HUES48 (cell line): ENCODE measurements at regions not wholly inside any gene's neighbourhood (a gene's known extent, or its start where the extent isn't known, plus 50 kb on each side); places are given as distances from the start of the nearest gene placed in this dataset.
"Not testable (repeated sequence)": the region's sequence is repeated elsewhere in the genome, so short reads cannot be mapped to it uniquely, and the experiment has no call there.

Experiments used
- H3K27ac ChIP-seq: one replicate; pipeline ENCODE4 v1.7.0; 2013; ENCODE audit warnings: low read depth, low read length, inconsistent platforms
- H3K27me3 ChIP-seq: 2 replicates; pipeline ENCODE4 v1.6.1; 2013; ENCODE audit warnings: mild to moderate bottlenecking, low read length; ENCODE audit not compliant: control insufficient read depth, insufficient read depth
- H3K36me3 ChIP-seq: 2 replicates; pipeline ENCODE4 v1.6.1; 2013; ENCODE audit warnings: low read length; ENCODE audit not compliant: control insufficient read depth, insufficient read depth
- H3K4me1 ChIP-seq: 2 replicates; pipeline ENCODE4 v1.6.1; 2013; ENCODE audit warnings: mild to moderate bottlenecking, low read length; ENCODE audit not compliant: control insufficient read depth, insufficient read depth
- H3K4me3 ChIP-seq: 2 replicates; pipeline ENCODE4 v1.5.1; 2013; ENCODE audit warnings: mild to moderate bottlenecking, low read depth, low read length
- H3K9ac ChIP-seq: 2 replicates; pipeline ENCODE4 v1.6.1; 2013; ENCODE audit warnings: mild to moderate bottlenecking, low read depth, low read length, moderate library complexity
- H3K9me3 ChIP-seq: 2 replicates; pipeline ENCODE4 v1.6.1; 2013; ENCODE audit warnings: low read length; ENCODE audit not compliant: control insufficient read depth, insufficient read depth

DNA sequence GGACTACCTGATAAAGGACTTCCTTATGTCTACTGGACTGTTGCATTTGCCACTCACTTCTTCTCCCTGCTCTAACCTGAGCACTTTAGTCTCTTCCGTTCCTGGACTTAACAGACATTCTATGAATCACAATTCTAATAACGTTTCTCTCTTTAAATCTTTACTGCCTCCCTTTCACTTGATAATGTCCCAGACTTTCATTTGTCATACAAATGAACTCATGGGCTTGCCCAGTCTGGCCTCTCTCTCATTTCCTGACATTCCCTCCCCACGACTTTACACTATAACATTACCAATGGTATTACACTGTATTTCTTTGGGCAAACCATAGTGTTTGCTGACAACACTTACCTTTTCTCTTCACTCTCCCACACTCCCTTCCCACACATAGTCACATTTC, 540.7 kb upstream of the TMEFF2 start:
- Histone ChIP-seq H3K9ac (no peak overlapping the region), H3K27me3 (no peaks in the 10 kb centered on the region), H3K27ac (no peak overlapping the region), H3K36me3 (no peaks in the 10 kb centered on the region), H3K9me3 (no peaks in the 10 kb centered on the region), H3K4me1 (no peaks in the 10 kb centered on the region), H3K4me3 (no peak overlapping the region)

DNA sequence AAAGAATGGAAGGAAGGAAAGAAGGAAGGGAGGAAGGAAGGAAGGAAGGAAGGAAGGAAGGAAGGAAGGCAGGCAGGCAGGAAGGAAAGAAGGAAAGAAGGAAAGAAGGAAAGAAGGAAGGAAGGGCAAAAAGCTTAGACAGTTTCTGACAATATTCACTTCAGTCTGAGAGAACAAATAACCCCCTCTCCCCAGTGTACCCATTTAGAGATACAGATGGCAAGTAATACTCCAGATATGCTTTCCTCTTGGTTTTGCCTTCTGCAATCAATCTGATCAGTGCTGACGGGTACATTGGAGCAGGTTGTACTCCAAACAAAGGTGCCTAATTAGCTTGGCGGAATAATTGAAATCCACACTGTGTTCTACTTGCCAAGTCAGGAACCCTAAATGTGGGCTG, 534.6 kb upstream of the TMEFF2 start:
- Histone ChIP-seq H3K9ac (no peak overlapping the region), H3K4me1 (no peaks in the 10 kb centered on the region), H3K27ac (no peak overlapping the region)

DNA sequence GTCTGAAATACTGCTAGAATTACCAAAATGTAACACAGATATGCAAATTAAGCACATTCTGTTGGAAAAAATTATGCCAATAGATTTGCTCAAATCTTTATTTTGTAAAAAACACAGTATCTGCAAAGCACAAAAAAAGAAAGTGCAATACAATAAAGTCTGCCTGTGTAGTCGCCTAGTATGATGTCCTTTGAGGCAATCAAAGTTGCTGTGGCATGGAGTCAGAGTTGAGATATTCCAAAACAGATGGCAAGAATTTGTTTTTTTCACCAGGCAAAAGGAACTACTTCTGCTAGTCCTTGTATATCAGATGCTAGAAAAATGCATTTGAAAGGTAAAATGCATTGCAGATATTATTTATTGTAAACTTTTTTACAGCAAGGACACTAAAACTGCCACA, 531.3 kb upstream of the TMEFF2 start:
- Histone ChIP-seq H3K9me3 (no peaks in the 10 kb centered on the region), H3K36me3 (no peaks in the 10 kb centered on the region), H3K4me1 (no peaks in the 10 kb centered on the region), H3K27me3 (no peaks in the 10 kb centered on the region), H3K4me3 (no peak overlapping the region), H3K9ac (no peak overlapping the region), H3K27ac (no peak overlapping the region)

More for the DNA sequence above, 534.6 kb upstream of the TMEFF2 start:
- Histone ChIP-seq H3K27me3 (no peaks in the 10 kb centered on the region), H3K4me3 (no peak overlapping the region), H3K9me3 (no peaks in the 10 kb centered on the region), H3K36me3 (no peaks in the 10 kb centered on the region)

DNA sequence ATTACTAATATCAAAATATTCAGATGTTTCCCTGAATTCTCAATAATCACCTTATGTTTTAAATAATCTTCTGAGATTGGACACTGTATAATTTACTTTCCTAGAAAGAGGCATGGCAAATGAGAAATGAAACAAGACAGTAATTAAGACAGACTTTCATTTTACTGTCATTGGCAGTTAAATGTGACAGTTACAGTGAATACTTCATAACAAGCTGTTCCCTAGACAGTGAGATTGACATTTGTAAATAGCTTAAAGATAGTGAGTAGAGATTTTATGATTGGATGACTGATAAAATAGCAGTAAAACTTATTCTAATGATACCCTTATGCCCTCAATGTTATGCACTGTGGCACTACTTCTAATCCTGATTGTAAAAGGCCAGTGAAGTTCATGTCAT, 524.9 kb upstream of the TMEFF2 start:
- Histone ChIP-seq H3K36me3 (no peaks in the 10 kb centered on the region), H3K9me3 (no peaks in the 10 kb centered on the region), H3K9ac (no peak overlapping the region), H3K27me3 (no peaks in the 10 kb centered on the region), H3K4me1 (no peaks in the 10 kb centered on the region), H3K4me3 (no peak overlapping the region), H3K27ac (no peak overlapping the region)

DNA sequence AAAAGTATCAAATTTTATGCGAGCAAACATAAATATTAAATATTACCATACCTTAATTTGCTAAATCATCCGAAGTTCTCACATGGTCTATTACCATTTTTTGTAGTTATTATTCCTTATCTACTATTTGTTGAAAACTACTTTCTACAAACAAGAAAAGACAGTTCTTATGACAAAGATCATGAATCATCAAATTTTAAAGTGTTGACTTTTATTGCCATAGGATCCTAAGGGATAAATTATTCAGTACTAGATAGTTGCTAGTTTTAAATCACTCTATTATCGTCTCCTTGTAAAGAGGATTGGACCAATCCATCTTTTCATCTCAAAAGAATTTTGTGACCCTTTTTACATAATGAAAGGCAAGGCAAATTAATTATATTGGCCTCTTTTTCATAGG, 523.6 kb upstream of the TMEFF2 start:
- Histone ChIP-seq H3K9me3 (no peaks in the 10 kb centered on the region), H3K4me3 (no peak overlapping the region), H3K9ac (no peak overlapping the region), H3K36me3 (no peaks in the 10 kb centered on the region), H3K27ac (no peak overlapping the region), H3K4me1 (no peaks in the 10 kb centered on the region), H3K27me3 (no peaks in the 10 kb centered on the region)

DNA sequence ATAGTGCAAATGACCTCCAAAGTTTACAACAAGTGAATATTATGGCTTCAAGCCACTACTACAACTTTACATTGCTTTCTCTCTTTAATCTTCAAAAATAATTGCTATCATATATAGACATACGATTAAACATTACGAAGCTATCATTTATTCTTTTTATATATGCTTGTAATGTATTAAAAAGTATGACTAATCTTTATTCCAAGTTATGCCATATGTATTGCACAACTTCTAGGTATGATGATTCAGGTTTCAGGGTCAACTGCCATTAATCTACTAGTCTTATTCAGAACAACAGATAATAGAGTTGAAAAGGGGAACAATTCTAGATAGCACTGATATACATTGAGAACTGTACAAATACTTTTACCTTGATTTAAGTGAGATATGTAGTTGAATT, 506.2 kb upstream of the TMEFF2 start:
- H3K4me3 ChIP-seq = no peak overlapping the region
- no peaks in the 10 kb centered on the region for H3K9me3 ChIP-seq
- no peaks in the 10 kb centered on the region for H3K27me3 ChIP-seq
- H3K9ac ChIP-seq = no peak overlapping the region
- H3K27ac ChIP-seq = no peak overlapping the region
- no peaks in the 10 kb centered on the region for H3K36me3 ChIP-seq
- H3K4me1 ChIP-seq = no peaks in the 10 kb centered on the region

DNA sequence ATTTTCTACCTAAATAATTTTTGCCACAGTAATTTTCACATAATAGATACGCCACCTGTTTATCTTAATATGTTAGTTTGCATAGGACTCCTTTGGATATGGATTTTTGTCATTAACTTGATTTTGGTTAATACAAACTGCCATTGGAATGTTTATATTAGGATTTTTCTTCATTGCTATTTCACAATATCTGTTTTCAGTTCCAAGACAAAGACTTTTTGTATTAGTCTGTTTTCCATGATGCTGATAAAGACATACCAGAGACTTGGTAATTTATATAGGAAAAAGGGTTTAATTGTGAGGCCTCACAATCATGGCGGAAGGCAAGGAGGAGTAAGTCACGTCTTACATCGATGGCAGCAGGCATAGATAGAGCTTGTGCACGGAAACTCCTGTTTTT, 503.1 kb upstream of the TMEFF2 start:
- H3K27me3 ChIP-seq = no peaks in the 10 kb centered on the region
- no peak overlapping the region for H3K27ac ChIP-seq
- H3K4me1 ChIP-seq = no peaks in the 10 kb centered on the region
- no peak overlapping the region for H3K9ac ChIP-seq
- H3K9me3 ChIP-seq = no peaks in the 10 kb centered on the region
- no peak overlapping the region for H3K4me3 ChIP-seq
- H3K36me3 ChIP-seq = no peaks in the 10 kb centered on the region

DNA sequence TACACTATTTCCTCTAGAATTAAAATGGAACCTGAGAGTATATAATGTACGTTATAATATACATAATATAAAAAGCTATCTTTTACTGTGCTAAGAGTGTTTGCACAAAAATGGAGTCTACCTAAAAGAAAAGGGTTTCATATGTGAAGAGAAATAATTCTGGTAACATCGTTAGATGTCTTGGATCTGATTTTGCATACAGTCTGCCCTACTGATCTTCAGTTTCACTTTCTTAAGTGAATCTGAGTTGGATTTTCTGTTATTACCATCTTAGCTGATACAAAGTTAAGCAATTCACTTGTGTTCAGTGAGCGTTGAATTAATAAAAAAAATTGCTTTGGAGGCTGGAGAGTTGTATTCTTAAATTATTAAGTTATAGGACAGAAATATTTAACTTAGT, 502.1 kb upstream of the TMEFF2 start:
- Histone ChIP-seq H3K27ac (no peak overlapping the region), H3K9me3 (no peaks in the 10 kb centered on the region), H3K9ac (no peak overlapping the region), H3K4me1 (no peaks in the 10 kb centered on the region), H3K4me3 (no peak overlapping the region), H3K27me3 (no peaks in the 10 kb centered on the region), H3K36me3 (no peaks in the 10 kb centered on the region)

DNA sequence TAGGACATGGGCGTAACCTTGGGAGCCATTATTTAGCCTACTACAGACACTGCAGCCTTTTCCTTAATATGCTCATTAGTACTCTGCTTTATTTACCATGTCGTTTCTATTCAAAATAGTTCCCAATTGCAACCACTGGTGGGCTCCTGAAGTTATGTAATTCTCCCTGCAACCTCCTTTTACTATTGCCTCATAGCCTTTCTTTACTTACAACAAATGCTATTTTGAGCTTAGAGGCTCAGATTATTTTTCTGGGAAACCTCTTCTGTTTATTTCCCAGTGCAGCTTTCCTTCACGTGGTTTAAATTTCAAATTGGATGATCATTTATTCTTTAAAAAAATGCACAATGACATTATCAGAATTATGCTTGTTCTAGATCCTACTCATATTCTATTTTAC, 492.3 kb upstream of the TMEFF2 start:
- 0 out of 2 replicates have a peak, but pooled peaks cover 5% of the 10 kb centered on the region for H3K4me1 ChIP-seq
- no peak overlapping the region for H3K27ac ChIP-seq
- H3K27me3 ChIP-seq = no peaks in the 10 kb centered on the region
- H3K4me3 ChIP-seq = no peak overlapping the region
- H3K9ac ChIP-seq = no peak overlapping the region
- no peaks in the 10 kb centered on the region for H3K36me3 ChIP-seq
- H3K9me3 ChIP-seq = peaks cover 4% of the 10 kb centered on the region; the same call in 1 of the 2 replicates

DNA sequence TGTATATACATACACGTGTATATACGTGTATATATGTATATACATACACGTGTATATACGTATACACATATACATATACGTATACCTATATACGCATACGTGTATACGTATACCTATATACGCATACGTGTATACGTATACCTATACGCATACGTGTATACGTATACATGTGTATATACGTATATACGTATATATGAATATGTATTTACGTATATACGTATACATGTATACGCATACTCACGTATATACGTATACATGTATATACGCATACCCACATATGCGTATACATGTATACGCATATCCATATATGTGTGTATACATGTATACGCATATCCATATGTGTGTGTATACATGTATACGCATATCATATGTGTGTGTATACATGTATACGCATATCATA, 487.8 kb upstream of the TMEFF2 start:
- not testable (repeated sequence) for H3K4me1 ChIP-seq, H3K9me3 ChIP-seq, H3K27ac ChIP-seq, H3K36me3 ChIP-seq, H3K9ac ChIP-seq, H3K4me3 ChIP-seq, H3K27me3 ChIP-seq

DNA sequence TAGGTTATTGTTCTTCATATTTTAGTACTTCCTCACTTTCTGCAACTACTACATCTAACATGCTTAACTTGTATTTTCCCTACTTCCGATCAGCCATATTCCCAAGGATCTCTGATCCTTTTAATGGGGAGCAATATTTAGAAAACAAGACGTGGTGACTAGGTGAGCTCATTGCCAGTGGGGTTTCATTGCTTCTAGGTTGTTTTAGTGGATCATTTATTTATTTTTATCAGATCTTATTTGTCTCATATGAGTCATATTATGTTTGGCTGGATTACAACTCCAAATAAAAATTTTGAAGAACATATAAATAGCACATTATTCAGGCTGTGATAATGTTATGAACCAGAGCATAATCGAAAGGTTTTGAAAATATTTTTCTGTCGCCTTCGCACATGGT, 480.9 kb upstream of the TMEFF2 start:
- no peak overlapping the region for H3K4me3 ChIP-seq
- H3K9ac ChIP-seq = no peak overlapping the region
- H3K36me3 ChIP-seq = no peaks in the 10 kb centered on the region
- H3K9me3 ChIP-seq = no peaks in the 10 kb centered on the region
- no peaks in the 10 kb centered on the region for H3K4me1 ChIP-seq
- H3K27ac ChIP-seq = no peak overlapping the region
- no peaks in the 10 kb centered on the region for H3K27me3 ChIP-seq

DNA sequence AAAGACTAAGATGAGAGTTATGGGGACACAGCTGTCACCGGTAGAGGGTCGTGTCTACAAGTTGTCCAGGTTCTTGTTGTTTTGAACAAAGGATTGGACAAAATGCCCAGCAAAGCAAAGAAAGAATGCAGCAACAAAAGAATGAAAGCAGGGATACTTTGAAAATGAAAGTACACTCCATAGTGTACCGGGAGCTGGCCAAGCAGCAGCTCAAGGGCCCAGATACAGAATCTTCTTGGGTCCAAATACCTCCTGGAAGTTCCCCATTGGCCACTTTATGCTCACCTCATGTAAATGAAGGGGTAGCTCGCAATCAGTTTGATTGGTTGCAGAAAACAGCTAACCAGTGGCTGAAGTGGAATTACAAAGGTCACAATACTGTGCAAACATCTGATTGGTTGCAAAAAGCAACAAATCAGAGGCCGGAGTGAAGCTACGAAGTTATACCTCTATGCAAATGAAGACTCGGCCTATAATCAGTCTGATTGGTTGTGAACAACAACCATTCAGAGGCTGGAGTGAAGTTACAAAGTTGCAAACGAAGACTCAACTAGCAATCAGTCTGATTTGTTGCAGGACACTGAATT, 474.9 kb upstream of the TMEFF2 start:
- H3K27me3 ChIP-seq = no peaks in the 10 kb centered on the region
- H3K9me3 ChIP-seq = no peaks in the 10 kb centered on the region
- H3K4me1 ChIP-seq = peaks cover 14% of the 10 kb centered on the region; the same call in 1 of the 2 replicates
- H3K9ac ChIP-seq = no peak overlapping the region
- no peak overlapping the region for H3K4me3 ChIP-seq
- no peak overlapping the region for H3K27ac ChIP-seq
- no peaks in the 10 kb centered on the region for H3K36me3 ChIP-seq
